HepG2 (cell line): ENCODE measurements at regions not wholly inside any gene's neighbourhood (a gene's known extent, or its start where the extent isn't known, plus 50 kb on each side); places are given as distances from the start of the nearest gene placed in this dataset.

Experiments used
- ATAC-seq: fragments of 200-7000 bp; cut with Tn5 transposase; 3 replicates; pipeline ENCODE4 v1.9.1; 2020; ENCODE audit warnings: mild to moderate bottlenecking, moderate library complexity
- BruUV-seq: library from RNA; stranded (reverse); fragments of 400-500 nt; replicated peaks from 2 replicates; lab custom pipeline; 2021; lab: Mats Ljungman, UMichigan
- CTCF ChIA-PET: fragments of 300-600 bp; formaldehyde crosslinking; extraction: SDS; loops from one replicate; lab custom pipeline; 2021; ENCODE audit warnings: low total read pairs, inconsistent platforms, low intra/inter-chr PET ratio; lab: Yijun Ruan, JAX
- POLR2A ChIA-PET: fragments of 350-600 bp; sonication (Branson Sonifier 250); formaldehyde crosslinking; loops from one replicate; lab custom pipeline; 2020; ENCODE audit warnings: antibody characterized with exemption, inconsistent platforms; lab: Yijun Ruan, JAX
- DNase-seq: peaks from one replicate; pipeline ENCODE4 v3.0.0-alpha.2; 2015; ENCODE audit warnings: low spot score
- FAIRE-seq: peaks from 3 replicates; lab custom pipeline; 2011; peaks lifted over from hg19 to GRCh38; lab: Jason Lieb, UNC
- H2AFZ ChIP-seq: one replicate; pipeline ENCODE4 v1.6.1; 2011; ENCODE audit warnings: low read length, inconsistent platforms
- H3K27ac ChIP-seq: fragments of 300-600 bp; 3 replicates; pipeline ENCODE4 v1.8.0; 2011; ENCODE audit warnings: mixed run types, mild to moderate bottlenecking, mixed read lengths, low read length, inconsistent platforms; ENCODE audit not compliant: insufficient read depth; ENCODE audit errors: extremely low read length
- H3K27me3 ChIP-seq, 2 experiments: fragments of 200-600 bp in 1 of 2; 2 replicates in 1 of 2; 3 replicates in 1 of 2; pipeline versions ENCODE4 v1.6.0 to v1.8.0; 2011; ENCODE audit warnings: low read length in 2 of 2, mild to moderate bottlenecking in 2 of 2, moderate library complexity in 2 of 2, inconsistent platforms in 1 of 2; ENCODE audit not compliant: insufficient read depth in 2 of 2, control insufficient read depth in 1 of 2
- H3K36me3 ChIP-seq, 2 experiments: fragments of 200-600 bp in 1 of 2; replicated peaks in 1 of 2; 2 replicates in 1 of 2; 3 replicates in 1 of 2; pipeline versions ENCODE4 v1.5.1 to v1.8.0; 2011; ENCODE audit warnings: low read length in 2 of 2, inconsistent platforms in 1 of 2; ENCODE audit not compliant: insufficient read depth in 2 of 2, control insufficient read depth in 1 of 2
- H3K4me1 ChIP-seq: 2 replicates; pipeline ENCODE4 v1.5.1; 2012; ENCODE audit warnings: low read length, inconsistent platforms; ENCODE audit not compliant: insufficient read depth
- H3K4me2 ChIP-seq: 2 replicates; pipeline ENCODE4 v1.6.0; 2011; ENCODE audit warnings: low read depth, low read length, inconsistent platforms
- H3K4me3 ChIP-seq, 3 experiments: fragments of 200-600 bp in 1 of 3; sonication (generic), shearing (Covaris generic) in 1 of 3; replicated peaks in 1 of 3; 2 replicates each; pipeline ENCODE4 v1.5.1; 2011 to 2016; ENCODE audit warnings: low read length in 3 of 3, inconsistent platforms in 2 of 3, low read depth in 2 of 3, mild to moderate bottlenecking in 2 of 3, control low read depth in 1 of 3, mixed read lengths in 1 of 3; ENCODE audit not compliant: insufficient read depth in 1 of 3
- H3K79me2 ChIP-seq: one replicate; pipeline ENCODE4 v1.6.1; 2011; ENCODE audit warnings: low read length, inconsistent platforms; ENCODE audit not compliant: insufficient read depth
- H3K9ac ChIP-seq: 2 replicates; pipeline ENCODE4 v1.6.0; 2011; ENCODE audit warnings: mild to moderate bottlenecking, low read depth, low read length, inconsistent platforms; ENCODE audit not compliant: insufficient read depth
- H3K9me3 ChIP-seq: 2 replicates; pipeline ENCODE4 v1.5.1; 2012; ENCODE audit warnings: mild to moderate bottlenecking, low read length
- H4K20me1 ChIP-seq: 2 replicates; pipeline ENCODE4 v1.6.0; 2011; ENCODE audit warnings: inconsistent platforms, mild to moderate bottlenecking, low read length, moderate library complexity; ENCODE audit not compliant: insufficient read depth
- BCL6 ChIP-seq: IDR thresholded peaks from 2 replicates; pipeline ENCODE4 v1.6.1; 2016; ENCODE audit warnings: missing genetic modification reagents, missing compliant biosample characterization
- HHEX ChIP-seq: IDR thresholded peaks from 2 replicates; pipeline ENCODE4 v1.6.1; 2016; ENCODE audit warnings: control low read depth
- MED1 ChIP-seq: sonication (generic); formaldehyde crosslinking; IDR thresholded peaks from 2 replicates; pipeline ENCODE4 v1.4.0; 2020; ENCODE audit warnings: missing genetic modification reagents
- ZBTB38 ChIP-seq: sonication (generic); formaldehyde crosslinking; IDR thresholded peaks from 2 replicates; pipeline ENCODE4 v1.5.1; 2020; ENCODE audit warnings: mild to moderate bottlenecking, missing genetic modification reagents
- ZNF772 ChIP-seq: sonication (generic); formaldehyde crosslinking; IDR thresholded peaks from 2 replicates; pipeline ENCODE4 v1.5.0; 2020; ENCODE audit warnings: mild to moderate bottlenecking, missing genetic modification reagents
- WGBS: methylation state at CpG from one replicate; pipeline ENCODE4 v1.1.6; 2017; ENCODE audit warnings: low lambda C conversion rate; 5-methylcytosine and 5-hydroxymethylcytosine counted together
- in situ Hi-C: cut with HindIII; loops from 2 replicates; pipeline ENCODE4 v1.10.0; 2017; ENCODE audit warnings: low pct_unique_long_range_greater_than_20kb; ENCODE audit not compliant: extremely low pct_ligation_motif_present
- intact Hi-C: fragments of 100-400 bp; cut with micrococcal nuclease; formaldehyde crosslinking; loops from one replicate; pipeline ENCODE4 v1.10.0; 2022; ENCODE audit not compliant: unreplicated experiment
- TF ChIP-seq, protein P1 (sequence below): IDR thresholded peaks from 2 replicates; pipeline ENCODE4 v1.6.1; 2016; ENCODE audit warnings: missing biosample characterization, missing genetic modification reagents, low read depth
- TF ChIP-seq, protein P2 (sequence below): sonication (generic); formaldehyde crosslinking; IDR thresholded peaks from 2 replicates; pipeline ENCODE4 v1.5.0; 2020; ENCODE audit warnings: mild to moderate bottlenecking, missing genetic modification reagents
- TF ChIP-seq, protein P3 (sequence below): sonication (generic); formaldehyde crosslinking; IDR thresholded peaks from 2 replicates; pipeline ENCODE4 v1.4.0; 2020; ENCODE audit warnings: missing genetic modification reagents, borderline replicate concordance
- TF ChIP-seq, protein P4 (sequence below): IDR thresholded peaks from 2 replicates; pipeline ENCODE4 v1.6.1; 2012; ENCODE audit warnings: low read depth, low read length, improper control_type of control experiment
- TF ChIP-seq, protein P5 (sequence below), 2 experiments: sonication (generic) in 1 of 2; formaldehyde crosslinking in 1 of 2; IDR thresholded peaks; 2 replicates each; pipeline versions ENCODE4 v1.4.0 to v1.6.1; 2016 to 2020; ENCODE audit warnings: borderline replicate concordance in 1 of 2, low read depth in 1 of 2, mild to moderate bottlenecking in 1 of 2, missing genetic modification reagents in 1 of 2

DNA sequence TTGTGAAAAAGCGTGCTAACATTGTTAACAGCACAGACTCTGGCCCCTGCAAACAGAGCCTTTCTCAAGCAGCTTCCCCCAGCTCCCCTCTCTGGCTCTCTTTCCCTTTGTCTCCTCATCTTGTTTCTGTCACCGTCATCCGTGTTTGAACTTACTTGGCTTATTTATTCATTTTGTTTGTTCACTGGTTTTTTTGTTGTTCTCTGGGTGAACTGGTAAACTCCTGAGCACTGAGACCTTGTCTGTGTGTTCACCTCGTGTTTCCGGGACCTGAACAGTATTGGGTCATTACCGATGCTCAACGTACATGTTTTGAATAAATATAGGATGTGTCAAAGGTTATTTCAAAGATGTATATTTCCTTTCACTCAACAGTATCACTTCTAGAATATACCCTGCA, 92.4 kb upstream of the USP29 start (continued):
- TF ChIP-seq HHEX (CRISPR knock-in tag) (peak; percentile 50; the same call in 1 of the 2 replicates), ZBTB38 (CRISPR knock-in tag) (no peak), MED1 (peak; percentile 85)

DNA sequence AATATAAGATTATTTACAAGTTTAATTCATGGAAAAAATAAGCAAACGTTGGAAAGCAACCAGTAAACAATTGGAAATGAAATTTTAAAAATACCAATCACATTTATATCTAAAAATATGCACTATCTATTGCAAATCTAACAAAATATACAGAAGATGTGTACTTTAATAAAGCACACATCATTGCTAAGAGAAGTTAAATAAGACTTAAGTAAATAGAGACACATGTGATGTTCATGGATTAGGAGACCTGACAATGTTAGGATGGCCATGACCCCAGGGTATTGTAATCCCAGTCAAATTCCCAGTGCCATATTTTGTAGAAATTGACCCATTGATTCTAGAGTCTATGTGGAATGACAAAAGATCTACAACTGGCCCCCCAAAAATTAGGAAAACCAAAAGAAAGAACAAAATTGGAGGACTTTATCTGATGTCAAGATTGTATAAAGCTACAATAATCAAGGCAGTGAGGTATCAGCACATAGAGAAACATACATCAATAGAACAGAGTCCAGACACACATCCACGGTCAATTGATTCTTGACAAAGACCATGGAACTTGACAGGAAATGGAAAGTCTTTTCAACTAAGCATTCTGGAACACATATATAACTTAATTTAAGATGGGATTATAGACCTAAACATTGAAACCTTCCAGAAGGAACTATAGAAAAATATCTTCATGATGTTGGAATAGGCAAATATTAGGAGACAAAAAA, 90.8 kb upstream of the USP29 start:
- no peaks in the 10 kb centered on the region for H4K20me1 ChIP-seq
- intact Hi-C loops, result no loop called here
- CTCF ChIA-PET, result no interaction called here
- TF ChIP-seq, protein P1, sequence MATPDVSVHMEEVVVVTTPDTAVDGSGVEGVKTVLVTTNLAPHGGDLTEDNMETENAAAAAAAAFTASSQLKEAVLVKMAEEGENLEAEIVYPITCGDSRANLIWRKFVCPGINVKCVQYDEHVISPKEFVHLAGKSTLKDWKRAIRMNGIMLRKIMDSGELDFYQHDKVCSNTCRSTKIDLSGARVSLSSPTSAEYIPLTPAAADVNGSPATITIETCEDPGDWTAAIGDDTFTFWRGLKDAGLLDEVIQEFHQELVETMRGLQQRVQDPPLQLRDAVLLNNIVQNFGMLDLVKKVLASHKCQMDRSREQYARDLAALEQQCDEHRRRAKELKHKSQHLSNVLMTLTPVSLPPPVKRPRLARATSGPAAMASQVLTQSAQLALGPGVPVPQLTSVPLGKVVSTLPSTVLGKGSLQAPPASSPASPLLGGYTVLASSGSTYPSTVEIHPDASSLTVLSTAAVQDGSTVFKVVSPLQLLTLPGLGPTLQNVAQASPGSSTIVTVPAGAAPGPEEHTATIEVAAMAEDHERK (CRISPR knock-in tag), result no peak
- TF ChIP-seq, protein P2, sequence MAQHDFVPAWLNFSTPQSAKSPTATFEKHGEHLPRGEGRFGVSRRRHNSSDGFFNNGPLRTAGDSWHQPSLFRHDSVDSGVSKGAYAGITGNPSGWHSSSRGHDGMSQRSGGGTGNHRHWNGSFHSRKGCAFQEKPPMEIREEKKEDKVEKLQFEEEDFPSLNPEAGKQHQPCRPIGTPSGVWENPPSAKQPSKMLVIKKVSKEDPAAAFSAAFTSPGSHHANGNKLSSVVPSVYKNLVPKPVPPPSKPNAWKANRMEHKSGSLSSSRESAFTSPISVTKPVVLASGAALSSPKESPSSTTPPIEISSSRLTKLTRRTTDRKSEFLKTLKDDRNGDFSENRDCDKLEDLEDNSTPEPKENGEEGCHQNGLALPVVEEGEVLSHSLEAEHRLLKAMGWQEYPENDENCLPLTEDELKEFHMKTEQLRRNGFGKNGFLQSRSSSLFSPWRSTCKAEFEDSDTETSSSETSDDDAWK (CRISPR knock-in tag), result no peak
- TF ChIP-seq, protein P3, sequence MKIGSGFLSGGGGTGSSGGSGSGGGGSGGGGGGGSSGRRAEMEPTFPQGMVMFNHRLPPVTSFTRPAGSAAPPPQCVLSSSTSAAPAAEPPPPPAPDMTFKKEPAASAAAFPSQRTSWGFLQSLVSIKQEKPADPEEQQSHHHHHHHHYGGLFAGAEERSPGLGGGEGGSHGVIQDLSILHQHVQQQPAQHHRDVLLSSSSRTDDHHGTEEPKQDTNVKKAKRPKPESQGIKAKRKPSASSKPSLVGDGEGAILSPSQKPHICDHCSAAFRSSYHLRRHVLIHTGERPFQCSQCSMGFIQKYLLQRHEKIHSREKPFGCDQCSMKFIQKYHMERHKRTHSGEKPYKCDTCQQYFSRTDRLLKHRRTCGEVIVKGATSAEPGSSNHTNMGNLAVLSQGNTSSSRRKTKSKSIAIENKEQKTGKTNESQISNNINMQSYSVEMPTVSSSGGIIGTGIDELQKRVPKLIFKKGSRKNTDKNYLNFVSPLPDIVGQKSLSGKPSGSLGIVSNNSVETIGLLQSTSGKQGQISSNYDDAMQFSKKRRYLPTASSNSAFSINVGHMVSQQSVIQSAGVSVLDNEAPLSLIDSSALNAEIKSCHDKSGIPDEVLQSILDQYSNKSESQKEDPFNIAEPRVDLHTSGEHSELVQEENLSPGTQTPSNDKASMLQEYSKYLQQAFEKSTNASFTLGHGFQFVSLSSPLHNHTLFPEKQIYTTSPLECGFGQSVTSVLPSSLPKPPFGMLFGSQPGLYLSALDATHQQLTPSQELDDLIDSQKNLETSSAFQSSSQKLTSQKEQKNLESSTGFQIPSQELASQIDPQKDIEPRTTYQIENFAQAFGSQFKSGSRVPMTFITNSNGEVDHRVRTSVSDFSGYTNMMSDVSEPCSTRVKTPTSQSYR (CRISPR knock-in tag), result no peak
- TF ChIP-seq, protein P4, sequence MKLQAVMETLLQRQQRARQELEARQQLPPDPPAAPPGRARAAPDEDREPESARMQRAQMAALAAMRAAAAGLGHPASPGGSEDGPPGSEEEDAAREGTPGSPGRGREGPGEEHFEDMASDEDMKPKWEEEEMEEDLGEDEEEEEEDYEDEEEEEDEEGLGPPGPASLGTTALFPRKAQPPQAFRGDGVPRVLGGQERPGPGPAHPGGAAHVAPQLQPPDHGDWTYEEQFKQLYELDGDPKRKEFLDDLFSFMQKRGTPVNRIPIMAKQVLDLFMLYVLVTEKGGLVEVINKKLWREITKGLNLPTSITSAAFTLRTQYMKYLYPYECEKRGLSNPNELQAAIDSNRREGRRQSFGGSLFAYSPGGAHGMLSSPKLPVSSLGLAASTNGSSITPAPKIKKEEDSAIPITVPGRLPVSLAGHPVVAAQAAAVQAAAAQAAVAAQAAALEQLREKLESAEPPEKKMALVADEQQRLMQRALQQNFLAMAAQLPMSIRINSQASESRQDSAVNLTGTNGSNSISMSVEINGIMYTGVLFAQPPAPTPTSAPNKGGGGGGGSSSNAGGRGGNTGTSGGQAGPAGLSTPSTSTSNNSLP, result peak; percentile 69
- TF ChIP-seq ZNF772 (CRISPR knock-in tag) (no peak), BCL6 (CRISPR knock-in tag) (0 out of 2 replicates have a peak, but pooled peaks have one; percentile 20)
- TF ChIP-seq, protein P5, sequence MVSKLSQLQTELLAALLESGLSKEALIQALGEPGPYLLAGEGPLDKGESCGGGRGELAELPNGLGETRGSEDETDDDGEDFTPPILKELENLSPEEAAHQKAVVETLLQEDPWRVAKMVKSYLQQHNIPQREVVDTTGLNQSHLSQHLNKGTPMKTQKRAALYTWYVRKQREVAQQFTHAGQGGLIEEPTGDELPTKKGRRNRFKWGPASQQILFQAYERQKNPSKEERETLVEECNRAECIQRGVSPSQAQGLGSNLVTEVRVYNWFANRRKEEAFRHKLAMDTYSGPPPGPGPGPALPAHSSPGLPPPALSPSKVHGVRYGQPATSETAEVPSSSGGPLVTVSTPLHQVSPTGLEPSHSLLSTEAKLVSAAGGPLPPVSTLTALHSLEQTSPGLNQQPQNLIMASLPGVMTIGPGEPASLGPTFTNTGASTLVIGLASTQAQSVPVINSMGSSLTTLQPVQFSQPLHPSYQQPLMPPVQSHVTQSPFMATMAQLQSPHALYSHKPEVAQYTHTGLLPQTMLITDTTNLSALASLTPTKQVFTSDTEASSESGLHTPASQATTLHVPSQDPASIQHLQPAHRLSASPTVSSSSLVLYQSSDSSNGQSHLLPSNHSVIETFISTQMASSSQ (IDR thresholded peaks at IDR 0.05; ENCODE audit: low read depth), result no peak
- TF ChIP-seq, protein P5 (CRISPR knock-in tag; IDR thresholded peaks at IDR 0.05; ENCODE audit: borderline replicate concordance), result no peak

More for the DNA sequence above, 90.8 kb upstream of the USP29 start:
- no peak for ATAC-seq
- BruUV-seq, result no TSS peak
- WGBS, result 15% methylated on average over 2 of the region's 2 CpGs
- in situ Hi-C loops, result no loop called here
- Histone ChIP-seq H3K36me3 (no peaks in the 10 kb centered on the region), H3K27ac (no peak overlapping the region), H2AFZ (no peak overlapping the region), H3K4me1 (peaks cover 44% of the 10 kb centered on the region), H3K4me3 (no peak overlapping the region), H3K79me2 (no peaks in the 10 kb centered on the region), H3K9ac (no peak overlapping the region), H3K9me3 (peaks cover 12% of the 10 kb centered on the region; the same call in 1 of the 2 replicates), H3K27me3 (no peaks in the 10 kb centered on the region), H3K4me2 (no peak overlapping the region)
- no peak for DNase-seq
- FAIRE-seq, result no peak
- POLR2A ChIA-PET, result no interaction called here
